ENCODE measurements at regions not wholly inside any gene's neighbourhood (a gene's known extent, or its start where the extent isn't known, plus 50 kb on each side); places are given as distances from the start of the nearest gene placed in this dataset.
"Not testable (repeated sequence)": the region's sequence is repeated elsewhere in the genome, so short reads cannot be mapped to it uniquely, and the experiment has no call there.

GRCh38 chr16:6694636-6695035 lies 638.0 kb upstream of the RBFOX1 start:
- H2AFZ ChIP-seq (ENCODE audit: low read depth, low read length) = no peak overlapping the region
- TF ChIP-seq EZH2phosphoT487 (IDR thresholded peaks at IDR 0.05; ENCODE audit: low read depth) = no peak
- TF ChIP-seq CTCF (IDR thresholded peaks at IDR 0.05; ENCODE audit: low read depth, low read length) = no peak
- no peak overlapping the region for H3K4me2 ChIP-seq (ENCODE audit: low read length)
- H3K9ac ChIP-seq (ENCODE audit: low read length) = no peak overlapping the region
- no peaks in the 10 kb centered on the region for H4K20me1 ChIP-seq (ENCODE audit: insufficient read depth, low read length)
- H3K27ac ChIP-seq (ENCODE audit: low read length) = no peak overlapping the region
- H3K9me3 ChIP-seq (ENCODE audit: insufficient read depth, low read length) = no peaks in the 10 kb centered on the region
- no peaks in the 10 kb centered on the region for H3K79me2 ChIP-seq (ENCODE audit: low read length)
- no peaks in the 10 kb centered on the region for H3K27me3 ChIP-seq (ENCODE audit: low read depth, low read length)
- no peak overlapping the region for H3K4me3 ChIP-seq (ENCODE audit: low read length)
- no peaks in the 10 kb centered on the region for H3K4me1 ChIP-seq (ENCODE audit: low read length)
- no peaks in the 10 kb centered on the region for H3K36me3 ChIP-seq (replicated peaks; ENCODE audit: low read depth, low read length)

GRCh38 chr16:6693418-6693817 lies 639.2 kb upstream of the RBFOX1 start:
- not testable (repeated sequence) for H2AFZ ChIP-seq (ENCODE audit: low read depth, low read length); H3K4me2 ChIP-seq (ENCODE audit: low read length); H3K4me1 ChIP-seq (ENCODE audit: low read length); H3K9ac ChIP-seq (ENCODE audit: low read length); H3K4me3 ChIP-seq (ENCODE audit: low read length); H3K27me3 ChIP-seq (ENCODE audit: low read depth, low read length); H4K20me1 ChIP-seq (ENCODE audit: insufficient read depth, low read length); H3K36me3 ChIP-seq (replicated peaks; ENCODE audit: low read depth, low read length); H3K9me3 ChIP-seq (ENCODE audit: insufficient read depth, low read length); H3K79me2 ChIP-seq (ENCODE audit: low read length); H3K27ac ChIP-seq (ENCODE audit: low read length)

- H3K4me2 ChIP-seq (ENCODE audit: low read length) = no peak overlapping the region
- H3K9ac ChIP-seq (ENCODE audit: low read length) = no peak overlapping the region
- no peaks in the 10 kb centered on the region for H4K20me1 ChIP-seq (ENCODE audit: insufficient read depth, low read length)
- H3K4me1 ChIP-seq (ENCODE audit: low read length) = no peaks in the 10 kb centered on the region
- TF ChIP-seq CTCF (IDR thresholded peaks at IDR 0.05; ENCODE audit: low read depth, low read length) (no peak), EZH2phosphoT487 (IDR thresholded peaks at IDR 0.05; ENCODE audit: low read depth) (no peak)
- H3K4me3 ChIP-seq (ENCODE audit: low read length) = no peak overlapping the region
- H3K36me3 ChIP-seq (replicated peaks; ENCODE audit: low read depth, low read length) = no peaks in the 10 kb centered on the region
- no peaks in the 10 kb centered on the region for H3K27me3 ChIP-seq (ENCODE audit: low read depth, low read length)
- H2AFZ ChIP-seq (ENCODE audit: low read depth, low read length) = no peak overlapping the region
- H3K9me3 ChIP-seq (ENCODE audit: insufficient read depth, low read length) = no peaks in the 10 kb centered on the region
- no peak overlapping the region for H3K27ac ChIP-seq (ENCODE audit: low read length)
- no peaks in the 10 kb centered on the region for H3K79me2 ChIP-seq (ENCODE audit: low read length)
Observed at GRCh38 chr16:6692874-6693273, 639.8 kb upstream of the RBFOX1 start.

GRCh38 chr16:6690741-6691140 lies 641.9 kb upstream of the RBFOX1 start:
- Histone ChIP-seq H3K27me3 (ENCODE audit: low read depth, low read length) (no peaks in the 10 kb centered on the region), H3K4me2 (ENCODE audit: low read length) (no peak overlapping the region), H2AFZ (ENCODE audit: low read depth, low read length) (no peak overlapping the region), H3K9me3 (ENCODE audit: insufficient read depth, low read length) (no peaks in the 10 kb centered on the region), H3K27ac (ENCODE audit: low read length) (no peak overlapping the region), H3K4me1 (ENCODE audit: low read length) (no peaks in the 10 kb centered on the region), H3K4me3 (ENCODE audit: low read length) (no peak overlapping the region), H3K79me2 (ENCODE audit: low read length) (no peaks in the 10 kb centered on the region), H4K20me1 (ENCODE audit: insufficient read depth, low read length) (no peaks in the 10 kb centered on the region), H3K9ac (ENCODE audit: low read length) (no peak overlapping the region), H3K36me3 (replicated peaks; ENCODE audit: low read depth, low read length) (no peaks in the 10 kb centered on the region)
- TF ChIP-seq CTCF (IDR thresholded peaks at IDR 0.05; ENCODE audit: low read depth, low read length) (no peak), EZH2phosphoT487 (IDR thresholded peaks at IDR 0.05; ENCODE audit: low read depth) (no peak)

GRCh38 chr16:6689643-6690042 lies 643.0 kb upstream of the RBFOX1 start:
- Histone ChIP-seq H3K9ac (ENCODE audit: low read length) (no peak overlapping the region), H4K20me1 (ENCODE audit: insufficient read depth, low read length) (no peaks in the 10 kb centered on the region), H3K9me3 (ENCODE audit: insufficient read depth, low read length) (no peaks in the 10 kb centered on the region), H2AFZ (ENCODE audit: low read depth, low read length) (no peak overlapping the region), H3K79me2 (ENCODE audit: low read length) (no peaks in the 10 kb centered on the region), H3K4me2 (ENCODE audit: low read length) (no peak overlapping the region), H3K27ac (ENCODE audit: low read length) (no peak overlapping the region), H3K36me3 (replicated peaks; ENCODE audit: low read depth, low read length) (no peaks in the 10 kb centered on the region), H3K4me3 (ENCODE audit: low read length) (no peak overlapping the region), H3K27me3 (ENCODE audit: low read depth, low read length) (no peaks in the 10 kb centered on the region), H3K4me1 (ENCODE audit: low read length) (no peaks in the 10 kb centered on the region)
- no peak for TF ChIP-seq EZH2phosphoT487 (IDR thresholded peaks at IDR 0.05; ENCODE audit: low read depth)
- no peak for TF ChIP-seq CTCF (IDR thresholded peaks at IDR 0.05; ENCODE audit: low read depth, low read length)
